Fibroblast of skin of back (primary cell): ENCODE measurements at regions not wholly inside any gene's neighbourhood (a gene's known extent, or its start where the extent isn't known, plus 50 kb on each side); places are given as distances from the start of the nearest gene placed in this dataset.
"Not testable (repeated sequence)": the region's sequence is repeated elsewhere in the genome, so short reads cannot be mapped to it uniquely, and the experiment has no call there.

ENCODE experiments used
- DNase-seq: peaks from one replicate; pipeline ENCODE4 v3.0.0-alpha.2; 2013

- DNase-seq = not testable (repeated sequence)
Observed at GRCh38 chr13:58505262-58505920, 873.8 kb downstream of the PCDH17 start.

GRCh38 chr13:58528351-58528750, 896.8 kb downstream of the PCDH17 start:
- no peak for DNase-seq

GRCh38 chr13:58531614-58532013, 900.1 kb downstream of the PCDH17 start:
- no peak for DNase-seq

- no peak for DNase-seq
Observed at GRCh38 chr13:58542530-58542929, 911.0 kb downstream of the PCDH17 start.

- DNase-seq = no peak
Observed at GRCh38 chr13:58547419-58547818, 915.9 kb downstream of the PCDH17 start.

GRCh38 chr13:58566176-58566575, 934.6 kb downstream of the PCDH17 start:
- DNase-seq = no peak

- DNase-seq = no peak
Observed at GRCh38 chr13:58573743-58574142, 942.2 kb downstream of the PCDH17 start.

GRCh38 chr13:58574791-58575190, 943.2 kb downstream of the PCDH17 start:
- no peak for DNase-seq

- DNase-seq = no peak
Observed at GRCh38 chr13:58579468-58579867, 947.9 kb downstream of the PCDH17 start.

GRCh38 chr13:58583966-58584365, 952.4 kb downstream of the PCDH17 start:
- DNase-seq = peak; percentile 50

- no peak for DNase-seq
Observed at GRCh38 chr13:58584610-58585009, 953.1 kb downstream of the PCDH17 start.

GRCh38 chr13:58587183-58587582, 955.6 kb downstream of the PCDH17 start:
- no peak for DNase-seq

GRCh38 chr13:58592052-58592451, 960.5 kb downstream of the PCDH17 start:
- no peak for DNase-seq

- DNase-seq = no peak
Observed at GRCh38 chr13:58592786-58593185, 961.2 kb downstream of the PCDH17 start.

GRCh38 chr13:58594747-58595600, 963.4 kb downstream of the PCDH17 start:
- DNase-seq = no peak

GRCh38 chr13:58597552-58597951, 966.0 kb downstream of the PCDH17 start:
- no peak for DNase-seq

GRCh38 chr13:58598241-58598640, 966.7 kb downstream of the PCDH17 start:
- no peak for DNase-seq

- DNase-seq = no peak
Observed at GRCh38 chr13:58611117-58611516, 979.6 kb downstream of the PCDH17 start.

- DNase-seq = no peak
Observed at GRCh38 chr13:58617880-58618665, 986.5 kb downstream of the PCDH17 start.

GRCh38 chr13:58619396-58620113, 988.0 kb downstream of the PCDH17 start:
- DNase-seq = no peak

- DNase-seq = no peak
Observed at GRCh38 chr13:58620176-58620575, 988.6 kb downstream of the PCDH17 start.

GRCh38 chr13:58625703-58626389, 994.3 kb downstream of the PCDH17 start:
- no peak for DNase-seq
